ENCODE measurements at regions not wholly inside any gene's neighbourhood (a gene's known extent, or its start where the extent isn't known, plus 50 kb on each side); places are given as distances from the start of the nearest gene placed in this dataset.

DNA sequence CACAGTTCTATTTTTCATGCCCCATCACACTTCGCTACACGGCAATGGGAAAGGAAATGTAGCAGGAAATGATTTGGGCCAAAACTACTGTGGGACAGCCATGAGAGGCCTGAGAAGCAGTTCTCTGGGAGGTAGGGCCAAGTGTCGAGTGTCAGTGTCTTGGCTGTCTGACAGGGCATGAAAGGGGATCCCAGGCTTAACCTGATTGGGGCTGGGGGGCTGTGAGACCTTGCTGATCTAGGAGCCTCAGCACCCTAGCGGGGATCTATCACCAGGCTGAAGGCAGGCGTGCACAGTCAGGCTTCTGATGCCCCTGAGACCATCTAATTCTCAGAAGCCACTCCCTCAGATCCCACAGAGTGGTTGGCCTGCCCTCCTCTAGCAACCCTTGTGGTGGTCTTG lies 58.2 kb upstream of the SLC25A13 start:
- TF ChIP-seq, protein P1, sequence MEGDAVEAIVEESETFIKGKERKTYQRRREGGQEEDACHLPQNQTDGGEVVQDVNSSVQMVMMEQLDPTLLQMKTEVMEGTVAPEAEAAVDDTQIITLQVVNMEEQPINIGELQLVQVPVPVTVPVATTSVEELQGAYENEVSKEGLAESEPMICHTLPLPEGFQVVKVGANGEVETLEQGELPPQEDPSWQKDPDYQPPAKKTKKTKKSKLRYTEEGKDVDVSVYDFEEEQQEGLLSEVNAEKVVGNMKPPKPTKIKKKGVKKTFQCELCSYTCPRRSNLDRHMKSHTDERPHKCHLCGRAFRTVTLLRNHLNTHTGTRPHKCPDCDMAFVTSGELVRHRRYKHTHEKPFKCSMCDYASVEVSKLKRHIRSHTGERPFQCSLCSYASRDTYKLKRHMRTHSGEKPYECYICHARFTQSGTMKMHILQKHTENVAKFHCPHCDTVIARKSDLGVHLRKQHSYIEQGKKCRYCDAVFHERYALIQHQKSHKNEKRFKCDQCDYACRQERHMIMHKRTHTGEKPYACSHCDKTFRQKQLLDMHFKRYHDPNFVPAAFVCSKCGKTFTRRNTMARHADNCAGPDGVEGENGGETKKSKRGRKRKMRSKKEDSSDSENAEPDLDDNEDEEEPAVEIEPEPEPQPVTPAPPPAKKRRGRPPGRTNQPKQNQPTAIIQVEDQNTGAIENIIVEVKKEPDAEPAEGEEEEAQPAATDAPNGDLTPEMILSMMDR (IDR thresholded peaks at IDR 0.05; ENCODE audit: insufficient read depth, low read depth, low read length), result no peak
- no peak for TF ChIP-seq EZH2 (IDR thresholded peaks at IDR 0.05; ENCODE audit: insufficient read depth, low read length)

Data from astrocyte (in vitro differentiated cells and primary cell).